ENCODE measurements at regions not wholly inside any gene's neighbourhood (a gene's known extent, or its start where the extent isn't known, plus 50 kb on each side); places are given as distances from the start of the nearest gene placed in this dataset.
"Not testable (repeated sequence)": the region's sequence is repeated elsewhere in the genome, so short reads cannot be mapped to it uniquely, and the experiment has no call there.

DNA sequence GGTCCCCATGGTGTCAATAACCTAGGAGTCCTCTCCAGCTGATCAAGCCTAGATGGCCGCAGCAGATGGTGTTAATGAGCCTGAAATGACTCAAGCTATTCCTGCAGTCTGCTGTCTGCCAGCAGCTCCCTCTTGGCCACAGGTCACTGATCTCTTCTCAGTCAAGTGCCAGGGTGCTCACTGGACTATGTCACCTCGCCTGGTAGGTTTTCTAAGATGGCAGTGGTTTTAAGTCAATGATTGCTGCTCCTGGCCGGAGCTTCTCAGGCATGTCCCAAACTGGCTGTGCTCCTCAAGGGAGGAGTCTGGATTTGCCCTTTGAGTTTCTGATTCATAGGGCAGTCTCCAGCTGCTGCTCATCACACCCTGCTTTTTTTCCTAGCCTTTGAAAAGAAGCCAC is 58.6 kb upstream of the SHISA6 start:
- no peaks in the 10 kb centered on the region for H3K27me3 ChIP-seq (ENCODE audit: insufficient read depth, low read length)
- no peak overlapping the region for H3K27ac ChIP-seq (ENCODE audit: low read depth, low read length)
- no peaks in the 10 kb centered on the region for H3K4me1 ChIP-seq (ENCODE audit: control insufficient read depth, insufficient read depth, low read length, unreplicated experiment)
- H3K4me3 ChIP-seq (ENCODE audit: low read depth, low read length) = no peak overlapping the region
- no peaks in the 10 kb centered on the region for H3K79me2 ChIP-seq (ENCODE audit: control insufficient read depth, insufficient read depth, low read length, unreplicated experiment)
- no peaks in the 10 kb centered on the region for H3K36me3 ChIP-seq (ENCODE audit: insufficient read depth, low read length)
- no peak overlapping the region for H2AFZ ChIP-seq (ENCODE audit: low read length, unreplicated experiment)

DNA sequence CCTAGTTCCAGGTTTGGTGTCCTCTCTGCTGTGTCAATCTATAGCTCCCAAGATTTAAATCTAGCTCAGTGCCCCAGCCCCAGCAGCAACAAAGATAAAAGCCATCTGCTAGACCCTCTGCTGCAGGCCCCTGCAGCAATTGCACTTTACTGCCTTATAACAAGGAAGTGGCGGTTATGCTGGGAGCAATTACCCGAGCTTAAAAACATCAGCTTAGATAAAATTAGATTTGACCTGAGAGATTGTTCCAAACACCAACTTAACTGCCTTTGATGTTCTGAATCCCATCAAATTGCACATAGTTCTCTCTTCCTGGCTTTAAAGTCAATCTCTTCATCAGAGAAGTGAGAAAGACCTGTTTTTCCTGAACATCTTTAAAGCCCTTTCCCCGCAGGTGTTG is 62.4 kb upstream of the SHISA6 start:
- H3K36me3 ChIP-seq (ENCODE audit: insufficient read depth, low read length) = no peaks in the 10 kb centered on the region
- H3K27me3 ChIP-seq (ENCODE audit: insufficient read depth, low read length) = no peaks in the 10 kb centered on the region
- H3K4me3 ChIP-seq (ENCODE audit: low read depth, low read length) = no peak overlapping the region
- H3K4me1 ChIP-seq (ENCODE audit: control insufficient read depth, insufficient read depth, low read length, unreplicated experiment) = no peaks in the 10 kb centered on the region
- no peak overlapping the region for H3K27ac ChIP-seq (ENCODE audit: low read depth, low read length)
- no peaks in the 10 kb centered on the region for H3K79me2 ChIP-seq (ENCODE audit: control insufficient read depth, insufficient read depth, low read length, unreplicated experiment)
- no peak overlapping the region for H2AFZ ChIP-seq (ENCODE audit: low read length, unreplicated experiment)

DNA sequence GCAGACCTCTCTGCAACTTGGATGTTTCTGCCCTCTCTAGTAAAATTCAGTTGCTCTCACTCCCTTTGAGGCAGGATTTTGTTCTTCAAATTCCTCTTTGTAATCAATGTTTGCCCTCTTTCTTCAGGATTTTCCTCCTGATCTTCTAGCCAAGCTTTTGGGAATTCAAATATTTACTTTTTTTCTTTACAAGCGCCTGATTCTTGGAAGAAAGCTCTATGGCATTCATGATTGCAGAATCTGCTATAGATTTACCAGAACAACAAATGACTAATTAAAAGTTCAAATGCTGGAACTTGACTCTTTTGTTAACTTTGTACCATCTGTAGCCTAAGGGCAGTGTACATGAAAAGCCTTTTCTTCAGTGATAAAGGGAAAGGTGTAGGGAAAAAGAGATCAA is 63.7 kb upstream of the SHISA6 start:
- H3K27ac ChIP-seq (ENCODE audit: low read depth, low read length) = no peak overlapping the region
- no peaks in the 10 kb centered on the region for H3K79me2 ChIP-seq (ENCODE audit: control insufficient read depth, insufficient read depth, low read length, unreplicated experiment)
- H3K4me1 ChIP-seq (ENCODE audit: control insufficient read depth, insufficient read depth, low read length, unreplicated experiment) = no peaks in the 10 kb centered on the region
- no peaks in the 10 kb centered on the region for H3K36me3 ChIP-seq (ENCODE audit: insufficient read depth, low read length)
- no peak overlapping the region for H2AFZ ChIP-seq (ENCODE audit: low read length, unreplicated experiment)
- no peaks in the 10 kb centered on the region for H3K27me3 ChIP-seq (ENCODE audit: insufficient read depth, low read length)
- no peak overlapping the region for H3K4me3 ChIP-seq (ENCODE audit: low read depth, low read length)

DNA sequence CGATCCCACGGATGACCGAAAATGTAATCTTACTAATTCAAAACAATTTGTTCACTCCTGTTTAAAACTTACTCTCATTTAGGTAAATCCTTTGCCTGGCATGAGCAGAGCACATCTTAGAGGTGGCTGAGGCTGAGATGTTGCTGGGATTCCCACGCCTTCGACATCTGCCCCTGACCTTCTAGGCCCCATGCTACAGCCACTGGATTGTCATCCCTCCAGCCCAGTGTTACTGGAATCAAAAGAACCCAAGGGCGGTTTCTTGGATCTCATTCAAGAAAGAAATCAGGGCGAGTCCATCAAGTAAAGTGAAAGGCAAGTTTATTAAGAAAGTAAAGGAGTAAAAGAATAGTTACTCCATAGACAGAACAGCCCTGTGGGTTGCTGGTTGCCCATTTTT is 64.5 kb upstream of the SHISA6 start:
- Histone ChIP-seq H3K79me2 (ENCODE audit: control insufficient read depth, insufficient read depth, low read length, unreplicated experiment) (no peaks in the 10 kb centered on the region), H2AFZ (ENCODE audit: low read length, unreplicated experiment) (no peak overlapping the region), H3K27ac (ENCODE audit: low read depth, low read length) (no peak overlapping the region), H3K4me1 (ENCODE audit: control insufficient read depth, insufficient read depth, low read length, unreplicated experiment) (no peaks in the 10 kb centered on the region), H3K27me3 (ENCODE audit: insufficient read depth, low read length) (no peaks in the 10 kb centered on the region), H3K4me3 (ENCODE audit: low read depth, low read length) (no peak overlapping the region), H3K36me3 (ENCODE audit: insufficient read depth, low read length) (no peaks in the 10 kb centered on the region)

DNA sequence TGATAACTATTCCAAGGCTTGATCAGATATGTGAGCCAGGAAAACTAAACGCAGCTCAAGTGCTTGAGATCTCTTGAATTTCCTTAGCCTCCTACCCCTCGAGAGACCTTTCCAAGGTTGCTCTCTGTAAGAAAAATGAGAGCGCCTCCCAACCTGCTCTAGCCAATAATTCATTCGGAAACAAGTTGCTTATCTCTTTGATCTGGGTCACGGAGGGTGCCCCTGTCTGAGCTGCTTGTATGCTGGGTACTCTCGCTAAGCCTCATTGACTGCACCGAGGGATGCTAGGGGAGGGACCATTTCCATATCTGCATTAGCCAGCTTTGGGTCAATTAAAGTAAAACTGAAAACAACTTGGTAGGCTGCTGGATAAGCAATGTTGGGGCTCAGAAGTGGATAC is 70.1 kb upstream of the SHISA6 start:
- no peaks in the 10 kb centered on the region for H3K36me3 ChIP-seq (ENCODE audit: insufficient read depth, low read length)
- no peaks in the 10 kb centered on the region for H3K27me3 ChIP-seq (ENCODE audit: insufficient read depth, low read length)
- no peaks in the 10 kb centered on the region for H3K4me1 ChIP-seq (ENCODE audit: control insufficient read depth, insufficient read depth, low read length, unreplicated experiment)
- no peak overlapping the region for H3K4me3 ChIP-seq (ENCODE audit: low read depth, low read length)
- no peaks in the 10 kb centered on the region for H3K79me2 ChIP-seq (ENCODE audit: control insufficient read depth, insufficient read depth, low read length, unreplicated experiment)
- H3K27ac ChIP-seq (ENCODE audit: low read depth, low read length) = no peak overlapping the region
- H2AFZ ChIP-seq (ENCODE audit: low read length, unreplicated experiment) = no peak overlapping the region

DNA sequence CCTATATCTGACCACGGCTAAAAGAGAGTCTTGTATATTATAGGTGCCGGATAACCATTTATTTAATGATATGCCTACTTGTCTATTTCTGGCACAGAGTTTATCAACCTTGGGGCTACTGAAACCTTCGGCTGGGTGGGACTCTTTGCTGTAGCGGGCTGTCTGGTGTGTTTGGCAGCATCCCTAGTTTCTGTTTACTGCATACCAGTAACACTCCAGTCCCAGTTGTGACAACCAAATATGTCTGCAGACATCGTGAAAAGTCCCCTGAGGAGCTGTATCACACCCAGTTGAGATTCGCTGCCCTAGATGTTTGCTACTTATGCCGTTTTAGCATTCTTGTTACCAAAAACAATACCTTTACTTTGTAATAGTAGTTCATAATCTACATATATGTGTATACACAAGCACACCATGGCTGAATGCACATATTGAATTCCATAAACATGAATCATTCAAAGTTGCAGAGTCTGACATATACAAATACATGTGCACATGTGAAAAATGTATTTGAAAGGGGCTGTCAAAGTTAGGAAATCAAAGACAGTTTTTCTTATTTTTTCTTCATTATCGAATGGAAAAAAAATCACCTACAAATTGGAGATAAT is 89.1 kb upstream of the SHISA6 start:
- H2AFZ ChIP-seq (ENCODE audit: low read length, unreplicated experiment) = no peak overlapping the region
- H3K27ac ChIP-seq (ENCODE audit: low read depth, low read length) = no peak overlapping the region
- no peaks in the 10 kb centered on the region for H3K27me3 ChIP-seq (ENCODE audit: insufficient read depth, low read length)
- H3K36me3 ChIP-seq (ENCODE audit: insufficient read depth, low read length) = no peaks in the 10 kb centered on the region
- no peak overlapping the region for H3K4me3 ChIP-seq (ENCODE audit: low read depth, low read length)
- no peaks in the 10 kb centered on the region for H3K4me1 ChIP-seq (ENCODE audit: control insufficient read depth, insufficient read depth, low read length, unreplicated experiment)
- no peaks in the 10 kb centered on the region for H3K79me2 ChIP-seq (ENCODE audit: control insufficient read depth, insufficient read depth, low read length, unreplicated experiment)

DNA sequence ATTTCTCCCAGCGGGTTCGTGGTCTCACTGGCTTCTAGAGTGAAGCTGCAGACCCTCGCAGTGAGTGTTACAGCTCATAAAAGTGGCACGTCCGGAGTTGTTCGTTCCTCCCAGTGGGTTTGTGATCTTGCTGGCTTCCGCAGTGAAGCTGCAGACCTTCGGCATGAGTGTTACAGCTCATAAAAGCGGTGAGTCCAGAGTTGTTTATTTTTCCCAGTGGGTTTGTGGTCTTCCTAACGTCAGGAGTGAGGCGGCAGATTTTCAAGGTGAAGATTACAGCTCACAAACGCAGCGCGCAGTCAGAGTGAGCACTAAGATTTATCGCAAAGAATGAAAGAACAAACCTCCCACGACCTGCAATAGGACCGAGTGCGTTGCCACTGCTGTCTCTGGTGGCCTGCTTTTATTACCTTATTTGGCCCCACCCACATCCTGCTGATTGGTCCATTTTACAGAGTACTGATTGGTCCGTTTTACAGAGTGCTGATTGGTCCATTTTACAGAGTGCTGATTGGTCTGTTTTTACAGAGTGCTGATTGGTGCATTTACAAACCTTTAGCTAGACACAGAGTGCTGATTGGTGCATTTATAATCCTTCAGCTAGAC is 90.0 kb upstream of the SHISA6 start:
- not testable (repeated sequence) for H3K79me2 ChIP-seq (ENCODE audit: control insufficient read depth, insufficient read depth, low read length, unreplicated experiment); H3K27me3 ChIP-seq (ENCODE audit: insufficient read depth, low read length); H3K4me3 ChIP-seq (ENCODE audit: low read depth, low read length); H3K27ac ChIP-seq (ENCODE audit: low read depth, low read length); H2AFZ ChIP-seq (ENCODE audit: low read length, unreplicated experiment); H3K36me3 ChIP-seq (ENCODE audit: insufficient read depth, low read length); H3K4me1 ChIP-seq (ENCODE audit: control insufficient read depth, insufficient read depth, low read length, unreplicated experiment)

DNA sequence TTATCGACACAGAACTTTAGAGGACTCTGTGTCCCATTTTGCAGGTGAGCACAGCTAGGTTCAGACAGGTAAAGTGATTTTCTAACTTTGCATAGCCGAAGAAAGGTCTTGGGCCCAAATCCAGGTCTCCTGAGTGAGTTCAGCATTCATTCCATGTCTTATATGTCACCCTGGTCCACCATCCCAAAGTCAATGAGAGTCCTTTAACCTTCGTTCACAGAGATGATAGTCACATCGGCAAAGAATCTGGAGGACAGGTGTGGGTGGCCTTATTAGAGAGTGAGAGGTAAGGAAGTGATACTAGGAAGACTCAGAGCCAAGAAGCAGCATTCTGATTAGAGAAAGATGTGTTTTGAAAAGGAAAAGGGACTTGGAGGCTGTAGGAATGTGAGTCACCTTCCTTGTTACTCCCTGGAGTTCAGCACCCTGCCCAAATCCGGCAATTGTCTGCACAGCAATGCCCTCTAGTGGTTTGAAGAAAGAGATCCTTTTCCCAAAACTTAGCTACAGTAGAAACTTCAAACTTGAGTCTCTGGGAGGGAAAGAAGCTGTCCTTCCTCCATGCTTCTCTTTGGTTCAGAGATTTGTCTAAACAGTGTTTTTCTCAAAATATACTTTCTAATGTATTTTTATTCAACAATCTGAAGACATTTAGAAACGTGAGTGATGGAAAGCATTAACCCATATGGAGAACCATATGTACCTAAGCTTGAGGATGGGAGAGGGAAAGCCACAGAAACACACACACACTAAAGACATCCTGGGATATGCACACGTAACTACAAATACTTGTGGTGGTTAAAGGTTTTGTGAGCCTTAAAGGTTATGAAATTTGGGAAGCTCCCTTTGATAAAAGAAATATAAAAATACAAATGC is 96.4 kb upstream of the SHISA6 start:
- no peak overlapping the region for H3K4me3 ChIP-seq (ENCODE audit: low read depth, low read length)

DNA sequence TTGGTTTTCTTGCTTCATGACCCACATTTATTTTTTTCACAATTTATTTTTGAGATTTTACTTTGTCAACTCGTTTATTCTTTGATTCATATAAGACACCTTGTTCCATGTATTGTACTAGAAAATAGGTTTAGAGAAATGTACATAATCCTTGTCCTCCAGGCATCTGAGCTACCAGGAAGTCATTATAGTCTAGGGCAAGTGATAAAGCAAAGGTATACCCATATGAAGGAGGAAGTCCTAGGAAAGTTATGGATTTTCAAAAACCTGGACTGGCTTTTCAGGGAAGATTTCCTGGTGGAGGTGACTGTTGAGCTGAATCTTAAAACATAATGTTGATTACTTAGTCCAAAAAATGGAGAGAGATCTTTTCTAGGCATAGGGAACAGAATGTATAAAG is 98.8 kb upstream of the SHISA6 start:
- Histone ChIP-seq H3K27me3 (ENCODE audit: insufficient read depth, low read length) (no peaks in the 10 kb centered on the region), H3K4me1 (ENCODE audit: control insufficient read depth, insufficient read depth, low read length, unreplicated experiment) (no peaks in the 10 kb centered on the region), H2AFZ (ENCODE audit: low read length, unreplicated experiment) (no peak overlapping the region), H3K79me2 (ENCODE audit: control insufficient read depth, insufficient read depth, low read length, unreplicated experiment) (no peaks in the 10 kb centered on the region), H3K4me3 (ENCODE audit: low read depth, low read length) (no peak overlapping the region), H3K27ac (ENCODE audit: low read depth, low read length) (no peak overlapping the region), H3K36me3 (ENCODE audit: insufficient read depth, low read length) (no peaks in the 10 kb centered on the region)

More for the DNA sequence above, 96.4 kb upstream of the SHISA6 start:
- no peaks in the 10 kb centered on the region for H3K36me3 ChIP-seq (ENCODE audit: insufficient read depth, low read length)
- no peak overlapping the region for H3K27ac ChIP-seq (ENCODE audit: low read depth, low read length)
- no peaks in the 10 kb centered on the region for H3K27me3 ChIP-seq (ENCODE audit: insufficient read depth, low read length)
- no peaks in the 10 kb centered on the region for H3K4me1 ChIP-seq (ENCODE audit: control insufficient read depth, insufficient read depth, low read length, unreplicated experiment)
- H2AFZ ChIP-seq (ENCODE audit: low read length, unreplicated experiment) = no peak overlapping the region
- no peaks in the 10 kb centered on the region for H3K79me2 ChIP-seq (ENCODE audit: control insufficient read depth, insufficient read depth, low read length, unreplicated experiment)

DNA sequence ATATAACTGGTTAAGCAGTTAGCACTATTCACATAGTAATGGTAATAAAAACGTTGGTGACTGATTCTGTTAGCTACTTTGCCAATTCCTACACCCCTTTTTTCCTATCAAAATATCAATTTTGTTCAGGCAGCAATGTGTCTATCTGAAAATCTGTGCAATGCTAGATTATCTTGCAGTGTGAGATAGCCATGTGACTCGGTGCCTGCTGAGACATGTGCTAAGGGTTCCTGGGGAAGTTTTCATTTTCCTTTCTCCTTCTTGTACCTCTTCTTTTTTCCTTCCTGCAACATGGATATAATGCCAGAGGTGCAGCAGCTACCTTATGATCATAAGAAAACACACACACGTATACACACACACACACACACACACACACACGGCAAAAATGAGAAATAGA is 100.5 kb upstream of the SHISA6 start:
- H2AFZ ChIP-seq (ENCODE audit: low read length, unreplicated experiment) = no peak overlapping the region
- no peak overlapping the region for H3K4me3 ChIP-seq (ENCODE audit: low read depth, low read length)
- no peaks in the 10 kb centered on the region for H3K4me1 ChIP-seq (ENCODE audit: control insufficient read depth, insufficient read depth, low read length, unreplicated experiment)
- H3K79me2 ChIP-seq (ENCODE audit: control insufficient read depth, insufficient read depth, low read length, unreplicated experiment) = no peaks in the 10 kb centered on the region
- H3K27me3 ChIP-seq (ENCODE audit: insufficient read depth, low read length) = no peaks in the 10 kb centered on the region
- no peaks in the 10 kb centered on the region for H3K36me3 ChIP-seq (ENCODE audit: insufficient read depth, low read length)
- H3K27ac ChIP-seq (ENCODE audit: low read depth, low read length) = no peak overlapping the region

DNA sequence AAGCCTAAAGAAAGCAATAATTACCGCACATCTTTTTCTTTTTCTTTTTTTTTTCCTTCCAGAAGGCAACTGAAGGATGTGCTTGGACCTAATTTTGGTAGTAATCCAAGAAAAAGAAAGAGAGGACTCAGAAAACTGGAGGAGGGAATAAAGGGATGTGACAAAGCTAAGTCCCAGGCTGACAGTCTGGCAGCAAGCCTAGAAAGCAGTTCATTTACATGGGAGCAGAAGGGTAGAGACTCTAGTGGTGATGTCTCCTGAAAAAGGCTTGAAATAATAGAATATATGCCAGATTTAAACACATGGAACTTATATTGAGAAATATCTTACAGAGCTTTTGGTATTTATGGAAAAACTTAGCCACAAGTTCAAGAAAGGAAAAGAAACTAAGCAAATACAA is 101.0 kb upstream of the SHISA6 start:
- Histone ChIP-seq H3K79me2 (ENCODE audit: control insufficient read depth, insufficient read depth, low read length, unreplicated experiment) (no peaks in the 10 kb centered on the region), H2AFZ (ENCODE audit: low read length, unreplicated experiment) (no peak overlapping the region), H3K27ac (ENCODE audit: low read depth, low read length) (no peak overlapping the region), H3K27me3 (ENCODE audit: insufficient read depth, low read length) (no peaks in the 10 kb centered on the region), H3K4me3 (ENCODE audit: low read depth, low read length) (no peak overlapping the region), H3K36me3 (ENCODE audit: insufficient read depth, low read length) (no peaks in the 10 kb centered on the region), H3K4me1 (ENCODE audit: control insufficient read depth, insufficient read depth, low read length, unreplicated experiment) (no peaks in the 10 kb centered on the region)
